AG04449 (cell line): ENCODE measurements at regions not wholly inside any gene's neighbourhood (a gene's known extent, or its start where the extent isn't known, plus 50 kb on each side); places are given as distances from the start of the nearest gene placed in this dataset.
"Not testable (repeated sequence)": the region's sequence is repeated elsewhere in the genome, so short reads cannot be mapped to it uniquely, and the experiment has no call there.

Source experiments
- CTCF ChIA-PET: fragments of 350-600 bp; formaldehyde crosslinking; extraction: SDS; loops from one replicate; lab custom pipeline; 2021; ENCODE audit warnings: antibody characterized with exemption; lab: Yijun Ruan, JAX
- POLR2A ChIA-PET: fragments of 400-600, 350-600 bp; formaldehyde crosslinking; extraction: SDS; loops from one replicate; lab custom pipeline; 2020; ENCODE audit warnings: antibody characterized with exemption, inconsistent platforms; lab: Yijun Ruan, JAX
- DNase-seq: peaks from one replicate; pipeline ENCODE4 v3.0.0-alpha.2; 2010; ENCODE audit warnings: low read depth, low spot score
- H3K4me3 ChIP-seq: 2 replicates; pipeline ENCODE4 v1.5.1; 2011; ENCODE audit warnings: low read depth, mild to moderate bottlenecking, control low read depth, low read length
- CTCF ChIP-seq: IDR thresholded peaks from one replicate; pipeline ENCODE4 v1.5.1; 2011; ENCODE audit warnings: mild to moderate bottlenecking, moderate library complexity, low read length, control low read depth, inconsistent platforms; ENCODE audit not compliant: insufficient read depth; ENCODE audit errors: missing control alignments

GRCh38 chr3:66648975-66649374 is 148.2 kb upstream of the LRIG1 start:
- no peak for TF ChIP-seq CTCF
- no peak for DNase-seq
- ChIA-PET CTCF (no interaction called here), POLR2A (no interaction called here)
- no peak overlapping the region for H3K4me3 ChIP-seq

- DNase-seq, POLR2A ChIA-PET, H3K4me3 ChIP-seq, CTCF ChIA-PET: not testable (repeated sequence)
Measured at GRCh38 chr3:66651520-66651919, 150.7 kb upstream of the LRIG1 start.

- DNase-seq, CTCF ChIA-PET, H3K4me3 ChIP-seq, POLR2A ChIA-PET: not testable (repeated sequence)
Measured at GRCh38 chr3:66652100-66652499, 151.3 kb upstream of the LRIG1 start.

GRCh38 chr3:66655044-66655443 is 154.2 kb upstream of the LRIG1 start:
- CTCF ChIA-PET = interaction anchor here (0.8 to 1.5 kb wide), 2 partner anchors 20 to 161 kb away, joined by 3 to 4 read pairs; no protein-coding TSS in a partner anchor
- H3K4me3 ChIP-seq = no peak overlapping the region
- DNase-seq = no peak
- no peak for TF ChIP-seq CTCF
- POLR2A ChIA-PET = no interaction called here

- ChIA-PET CTCF (no interaction called here), POLR2A (no interaction called here)
- no peak overlapping the region for H3K4me3 ChIP-seq
- TF ChIP-seq CTCF = no peak
- no peak for DNase-seq
Measured at GRCh38 chr3:66655671-66656070, 154.8 kb upstream of the LRIG1 start.

- TF ChIP-seq CTCF = no peak
- ChIA-PET CTCF (no interaction called here), POLR2A (no interaction called here)
- no peak overlapping the region for H3K4me3 ChIP-seq
- no peak for DNase-seq
Measured at GRCh38 chr3:66656609-66657008, 155.8 kb upstream of the LRIG1 start.

- TF ChIP-seq CTCF = no peak
- ChIA-PET CTCF (interaction anchor here (1.4 kb wide), 1 partner anchor 252 kb away, joined by 3 read pairs; no protein-coding TSS in a partner anchor), POLR2A (no interaction called here)
- no peak for DNase-seq
- H3K4me3 ChIP-seq = no peak overlapping the region
Measured at GRCh38 chr3:66659056-66659455, 158.2 kb upstream of the LRIG1 start.
